Posterior vena cava (tissue), 2 donors: ENCODE measurements at regions not wholly inside any gene's neighbourhood (a gene's known extent, or its start where the extent isn't known, plus 50 kb on each side); places are given as distances from the start of the nearest gene placed in this dataset.

ENCODE experiments used
- DNase-seq: peaks from one replicate; pipeline ENCODE4 v3.0.0-alpha.2; 2020; ENCODE audit warnings: low spot score
- intact Hi-C, 2 donors: fragments of 100-400 bp; cut with DNase I; formaldehyde crosslinking; loops; one replicate each; pipeline versions ENCODE4 v1.14.1 to v1.14.2; 2022 to 2023
- donor health status: DM: yes; HTN: yes; CAD: no.
- donor health status: DM: yes; HTN: yes; CAD: no.

- intact Hi-C loops = no loop called here
- DNase-seq = no peak
These were observed 69.9 kb upstream of the IGSF21 start for GRCh38 chr1:18037651-18038050.

GRCh38 chr1:18038051-18038450, 69.5 kb upstream of the IGSF21 start:
- intact Hi-C loops = no loop called here
- DNase-seq = no peak

GRCh38 chr1:18039102-18039501, 68.5 kb upstream of the IGSF21 start:
- intact Hi-C loops = no loop called here
- DNase-seq = no peak

- no peak for DNase-seq
- intact Hi-C loops = no loop called here
These were observed 66.5 kb upstream of the IGSF21 start for GRCh38 chr1:18041102-18041501.

GRCh38 chr1:18041685-18042355, 65.8 kb upstream of the IGSF21 start:
- intact Hi-C loops = no loop called here
- no peak for DNase-seq

GRCh38 chr1:18043871-18044270, 63.7 kb upstream of the IGSF21 start:
- intact Hi-C loops = no loop called here
- DNase-seq = no peak

- DNase-seq = no peak
- intact Hi-C loops = no loop called here
These were observed 62.4 kb upstream of the IGSF21 start for GRCh38 chr1:18045203-18045602.

GRCh38 chr1:18045621-18046020, 62.0 kb upstream of the IGSF21 start:
- no peak for DNase-seq
- intact Hi-C loops = no loop called here

- DNase-seq = no peak
- intact Hi-C loops = no loop called here
These were observed 60.5 kb upstream of the IGSF21 start for GRCh38 chr1:18047122-18047521.

GRCh38 chr1:18049228-18049627, 58.4 kb upstream of the IGSF21 start:
- no peak for DNase-seq
- intact Hi-C loops = no loop called here

GRCh38 chr1:18052671-18053070, 54.9 kb upstream of the IGSF21 start:
- intact Hi-C loops = no loop called here
- no peak for DNase-seq

GRCh38 chr1:18055156-18055555, 52.4 kb upstream of the IGSF21 start:
- no peak for DNase-seq
- intact Hi-C loops = no loop called here

- no peak for DNase-seq
- intact Hi-C loops = no loop called here
These were observed 51.1 kb upstream of the IGSF21 start for GRCh38 chr1:18056545-18056944.

- DNase-seq = no peak
- intact Hi-C loops = no loop called here
These were observed 50.0 kb upstream of the IGSF21 start for GRCh38 chr1:18057623-18058022.
